SK-N-DZ (cell line): ENCODE measurements at regions not wholly inside any gene's neighbourhood (a gene's known extent, or its start where the extent isn't known, plus 50 kb on each side); places are given as distances from the start of the nearest gene placed in this dataset.

Experiments
- DNase-seq: peaks from one replicate; pipeline ENCODE4 v3.0.0-alpha.2; 2015; ENCODE audit warnings: low spot score

GRCh38 chr3:34238407-34238806 lies 440.0 kb downstream of the PDCD6IP start:
- no peak for DNase-seq

DNA sequence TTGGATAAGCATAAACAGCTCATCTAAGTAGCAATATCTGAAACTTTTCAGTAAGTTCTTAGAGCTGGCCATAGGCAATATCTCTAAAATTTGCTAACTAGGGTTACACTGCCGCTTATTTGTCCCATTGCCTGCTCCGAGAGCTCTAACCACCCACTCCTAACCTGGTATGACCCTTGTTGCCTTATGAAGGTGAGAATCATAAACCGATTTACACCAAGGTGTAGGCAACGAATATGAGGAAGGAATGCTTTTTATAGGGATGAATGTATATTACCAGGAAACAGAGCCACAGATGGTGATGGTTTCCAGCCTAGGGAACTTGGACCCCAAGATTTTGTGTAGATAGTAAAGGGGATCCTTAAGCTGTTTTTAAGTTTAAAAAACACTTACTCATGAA lies 440.9 kb downstream of the PDCD6IP start:
- no peak for DNase-seq

- no peak for DNase-seq
Observed at GRCh38 chr3:34239875-34240274, 441.4 kb downstream of the PDCD6IP start.

- DNase-seq: no peak
Observed at GRCh38 chr3:34247401-34247800, 449.0 kb downstream of the PDCD6IP start.

GRCh38 chr3:34248352-34248751 lies 449.9 kb downstream of the PDCD6IP start:
- DNase-seq: no peak

- DNase-seq: no peak
Observed at GRCh38 chr3:34254285-34254684, 455.9 kb downstream of the PDCD6IP start.

DNA sequence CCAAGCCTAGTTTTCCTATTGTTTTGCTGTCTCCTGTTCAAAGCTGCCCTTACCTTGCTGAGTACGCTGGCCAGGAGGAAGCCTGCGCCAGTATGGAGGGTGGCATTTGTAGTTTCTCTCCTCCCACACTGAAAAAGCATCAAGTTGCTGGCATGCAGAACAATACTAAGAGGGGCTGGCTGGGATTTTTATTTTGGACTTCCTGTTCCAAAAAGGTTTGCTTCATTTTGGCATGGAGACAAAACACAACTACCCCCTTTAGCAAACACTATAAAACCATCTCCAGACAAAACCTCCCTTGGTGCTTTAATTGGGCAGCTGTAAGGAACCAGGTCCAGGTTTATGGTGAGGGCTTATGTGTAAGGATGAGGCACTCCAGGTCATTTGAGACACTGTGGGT lies 457.6 kb downstream of the PDCD6IP start:
- no peak for DNase-seq

DNA sequence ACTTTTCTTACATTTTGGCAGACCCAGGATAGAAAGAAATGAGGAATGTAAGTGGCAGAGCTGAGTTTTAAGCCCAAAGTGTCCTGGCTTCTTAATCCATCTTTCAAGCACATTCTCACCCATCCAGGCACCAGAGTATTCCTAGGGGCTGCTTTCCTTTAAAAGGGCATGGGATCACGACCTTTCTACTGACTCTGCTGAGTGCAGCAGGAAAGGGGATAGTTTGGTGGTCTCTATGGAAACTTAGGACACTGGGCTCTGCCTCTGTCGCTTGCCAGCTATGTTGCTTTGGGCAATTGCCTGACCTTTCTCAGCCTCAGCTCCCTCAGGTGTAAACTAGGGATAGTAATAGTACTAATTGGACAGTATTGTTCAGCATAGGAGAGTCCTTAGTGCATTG lies 458.4 kb downstream of the PDCD6IP start:
- DNase-seq: no peak

DNA sequence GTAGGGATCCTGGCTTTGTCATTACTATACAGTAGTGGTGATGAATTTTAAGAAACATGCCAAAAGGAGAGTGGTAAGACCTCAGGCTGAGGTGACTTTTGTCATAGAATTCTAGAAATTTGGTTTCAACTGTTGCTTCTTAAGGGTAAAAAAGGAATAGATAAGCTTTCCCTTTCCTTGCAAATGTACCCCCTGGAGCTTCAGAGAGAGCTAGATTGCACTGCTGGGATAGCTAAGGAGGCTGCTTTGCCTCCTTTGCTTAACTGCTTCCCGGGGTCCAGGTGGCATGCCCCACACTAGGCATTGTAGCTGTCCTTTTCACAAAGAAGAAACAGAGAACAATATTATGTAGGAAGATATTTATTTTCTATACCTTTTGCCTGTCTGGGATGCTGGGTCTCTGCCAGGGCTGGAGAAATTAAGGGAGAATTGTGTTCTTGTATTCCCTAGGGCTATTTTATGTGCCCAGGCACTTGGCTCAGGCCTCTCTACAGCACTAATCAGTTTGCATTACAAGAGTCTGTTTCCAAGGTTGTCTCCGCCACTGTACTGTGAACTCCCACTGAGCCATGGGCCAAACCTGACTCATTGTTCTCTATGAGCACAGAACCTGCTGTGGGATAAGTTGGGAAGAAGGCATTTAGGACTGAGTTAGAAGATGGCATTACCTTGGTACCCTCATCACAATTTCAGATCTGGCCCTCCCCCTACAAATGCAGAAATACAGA lies 460.0 kb downstream of the PDCD6IP start:
- DNase-seq: no peak

- peak; percentile 70 for DNase-seq
Observed at GRCh38 chr3:34260271-34261000, 462.0 kb downstream of the PDCD6IP start.

DNA sequence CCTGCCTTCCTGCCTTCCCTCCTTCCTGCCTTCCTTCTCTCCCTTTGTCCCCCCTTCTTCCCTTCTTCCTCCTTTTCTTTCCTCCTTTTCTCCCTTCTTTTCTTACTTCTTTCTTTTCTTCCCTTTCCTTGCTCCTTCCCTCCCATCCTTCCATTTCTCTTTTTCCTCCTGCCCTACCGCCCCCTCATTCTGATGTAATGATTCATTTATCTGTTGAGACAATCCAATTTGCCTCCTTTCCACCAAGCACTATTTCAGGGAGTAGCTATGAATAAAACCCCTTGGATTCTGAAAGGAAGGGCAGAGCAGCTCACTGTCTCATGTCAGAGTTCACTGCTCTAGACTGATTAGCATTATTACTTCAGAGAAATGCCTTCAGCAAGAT lies 462.6 kb downstream of the PDCD6IP start:
- no peak for DNase-seq

DNA sequence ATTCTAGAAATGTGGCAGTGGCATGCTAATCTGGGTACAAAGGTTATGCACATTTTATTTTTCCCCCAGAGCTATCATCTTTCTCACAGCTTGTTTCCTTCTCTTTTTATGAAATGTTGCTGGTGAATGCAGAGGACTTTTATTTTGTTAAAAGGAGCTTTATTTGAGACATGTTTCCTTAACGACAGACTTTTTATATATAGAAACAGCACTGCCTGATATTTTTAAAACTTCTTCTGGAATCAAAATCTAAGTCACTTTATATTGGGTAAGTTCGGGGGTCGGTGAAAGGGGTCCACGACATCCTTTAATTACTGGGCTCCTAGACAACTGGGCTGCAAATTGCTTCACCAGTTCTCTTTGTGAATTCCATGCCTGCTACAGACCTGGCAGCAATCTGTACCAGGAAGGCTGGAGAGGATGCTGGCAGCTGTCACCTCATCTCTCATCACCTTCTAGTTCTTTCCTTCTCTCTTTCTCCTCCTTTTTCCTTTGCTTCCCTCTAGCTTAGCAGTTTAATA lies 464.7 kb downstream of the PDCD6IP start:
- DNase-seq: no peak

GRCh38 chr3:34264337-34265041 lies 466.1 kb downstream of the PDCD6IP start:
- DNase-seq: no peak

DNA sequence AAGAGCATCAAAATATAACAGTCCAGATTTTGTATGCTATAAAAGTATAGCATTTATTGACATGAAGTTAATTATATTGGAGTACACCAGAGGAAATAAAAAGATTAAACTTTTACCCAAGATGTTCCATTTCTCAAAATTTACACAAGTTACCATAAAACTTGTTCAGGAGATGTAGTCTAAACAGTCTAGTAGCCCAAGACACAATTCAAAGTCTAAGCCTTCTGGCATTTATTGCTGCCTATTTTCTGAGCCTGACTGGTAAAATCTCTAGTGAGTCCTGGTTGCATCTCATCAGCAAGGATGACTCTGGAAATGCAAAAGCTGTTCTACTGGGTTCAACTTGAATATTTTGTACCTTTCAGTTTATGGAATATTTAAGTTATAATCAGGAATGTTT lies 468.7 kb downstream of the PDCD6IP start:
- DNase-seq: no peak

DNA sequence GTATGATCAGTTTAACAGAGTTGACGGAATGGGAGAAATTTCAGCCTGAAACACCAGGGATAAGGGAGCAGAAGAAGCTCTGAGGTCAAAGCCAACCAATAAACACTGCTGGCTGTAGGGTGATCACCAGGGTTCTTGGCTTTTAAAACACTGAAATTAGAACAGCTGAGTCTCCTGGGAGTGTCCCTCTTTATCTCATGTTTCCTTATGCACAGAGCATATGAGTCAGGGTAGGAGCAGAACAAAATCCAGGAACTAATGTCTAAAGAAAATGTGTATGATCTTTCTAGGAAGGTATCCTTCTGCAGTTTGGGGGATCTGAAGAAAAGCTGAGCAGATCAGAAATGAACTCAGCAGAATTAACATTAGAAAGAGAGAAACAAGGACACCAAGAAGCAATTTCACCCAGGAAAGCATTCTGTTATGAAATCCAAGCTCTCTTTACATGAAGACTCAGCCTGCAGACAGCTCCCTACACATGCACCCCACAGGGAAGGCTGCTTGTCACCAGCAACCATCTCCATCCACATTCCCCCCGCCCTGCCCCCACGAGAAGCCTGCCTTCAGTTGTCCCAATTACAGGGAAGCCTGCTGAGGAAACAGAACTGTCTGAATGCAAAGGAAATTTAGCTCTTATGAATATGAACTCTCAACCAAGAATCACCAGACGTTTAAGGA lies 469.7 kb downstream of the PDCD6IP start:
- no peak for DNase-seq

GRCh38 chr3:34275811-34276210 lies 477.4 kb downstream of the PDCD6IP start:
- no peak for DNase-seq

GRCh38 chr3:34276342-34276741 lies 477.9 kb downstream of the PDCD6IP start:
- DNase-seq: no peak

DNA sequence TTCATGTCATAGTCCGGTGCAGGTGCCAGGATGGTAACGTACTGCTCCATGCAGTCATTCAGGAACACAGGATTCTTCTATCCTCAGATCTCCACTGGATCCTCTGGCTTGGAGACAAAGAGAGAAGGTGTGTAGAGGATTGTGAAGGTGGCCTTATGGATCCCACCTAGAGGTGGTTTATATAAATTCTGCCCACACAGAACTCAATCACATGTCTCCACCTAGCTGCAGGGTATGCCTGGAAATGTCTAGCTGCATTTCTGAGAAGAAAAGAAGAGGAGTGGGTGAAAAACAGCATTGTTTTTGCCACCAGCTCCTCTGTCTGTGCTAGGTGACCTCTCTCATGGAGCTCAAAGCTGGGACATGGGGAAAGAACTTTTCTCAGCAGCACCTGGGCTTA lies 478.7 kb downstream of the PDCD6IP start:
- no peak for DNase-seq

- DNase-seq: no peak
Observed at GRCh38 chr3:34279901-34280300, 481.5 kb downstream of the PDCD6IP start.

GRCh38 chr3:34283751-34284150 lies 485.3 kb downstream of the PDCD6IP start:
- DNase-seq: peak; percentile 59

- no peak for DNase-seq
Observed at GRCh38 chr3:34284959-34285826, 486.8 kb downstream of the PDCD6IP start.
